Vagina (tissue), 2 donors: ENCODE measurements at regions not wholly inside any gene's neighbourhood (a gene's known extent, or its start where the extent isn't known, plus 50 kb on each side); places are given as distances from the start of the nearest gene placed in this dataset.

Source experiments
- CTCF ChIP-seq, 3 experiments: fragments of 450-650 bp in 2 of 3; fragments of 200-600 bp in 1 of 3; sonication (generic) in 1 of 3; IDR thresholded peaks; one replicate each; pipeline ENCODE4 v1.5.1; 2017 to 2019; ENCODE audit warnings: antibody characterized with exemption in 3 of 3, mild to moderate bottlenecking in 2 of 3, moderate library complexity in 2 of 3
- POLR2A ChIP-seq, 2 donors: fragments of 450-650 bp; IDR thresholded peaks; one replicate each; pipeline ENCODE4 v1.6.1; 2017; ENCODE audit warnings: antibody characterized with exemption in 2 of 2, mild to moderate bottlenecking in 2 of 2, moderate library complexity in 2 of 2

- TF ChIP-seq CTCF (IDR thresholded peaks at IDR 0.05), result no peak
- no peak for TF ChIP-seq POLR2A (IDR thresholded peaks at IDR 0.05)
Measured at GRCh38 chr14:98707522-98707921, 564.5 kb downstream of the BCL11B start.
